ENCODE measurements at regions not wholly inside any gene's neighbourhood (a gene's known extent, or its start where the extent isn't known, plus 50 kb on each side); places are given as distances from the start of the nearest gene placed in this dataset.

- no peak overlapping the region for H3K4me3 ChIP-seq (ENCODE audit: extremely low read depth, insufficient read depth, low read length, poor library complexity, severe bottlenecking)
- no peaks in the 10 kb centered on the region for H3K9me3 ChIP-seq (ENCODE audit: control insufficient read depth, low read length)
- no peak overlapping the region for H3K27ac ChIP-seq (ENCODE audit: low read depth, low read length, severe bottlenecking)
- H3K4me1 ChIP-seq (ENCODE audit: control insufficient read depth, insufficient read depth, low read length, poor library complexity, severe bottlenecking), result no peaks in the 10 kb centered on the region
- WGBS, 2 experiments (ENCODE audit: insufficient coverage in 2 of 2), result 79 to 86% methylated on average over 2 of the region's 2 CpGs
- no peaks in the 10 kb centered on the region for H3K36me3 ChIP-seq (ENCODE audit: control insufficient read depth, insufficient read depth, low read length)
Measured at GRCh38 chr6:15974817-15975216, 154.1 kb upstream of the MYLIP start.

- no peaks in the 10 kb centered on the region for H3K9me3 ChIP-seq (ENCODE audit: control insufficient read depth, low read length)
- no peak overlapping the region for H3K27ac ChIP-seq (ENCODE audit: low read depth, low read length, severe bottlenecking)
- H3K4me3 ChIP-seq (ENCODE audit: extremely low read depth, insufficient read depth, low read length, poor library complexity, severe bottlenecking), result no peak overlapping the region
- 58 to 68% methylated on average over 2 to 3 of the region's 3 CpGs for WGBS, 2 experiments (ENCODE audit: insufficient coverage in 2 of 2)
- no peaks in the 10 kb centered on the region for H3K36me3 ChIP-seq (ENCODE audit: control insufficient read depth, insufficient read depth, low read length)
- no peaks in the 10 kb centered on the region for H3K4me1 ChIP-seq (ENCODE audit: control insufficient read depth, insufficient read depth, low read length, poor library complexity, severe bottlenecking)
Measured at GRCh38 chr6:15970517-15970916, 158.4 kb upstream of the MYLIP start.

DNA sequence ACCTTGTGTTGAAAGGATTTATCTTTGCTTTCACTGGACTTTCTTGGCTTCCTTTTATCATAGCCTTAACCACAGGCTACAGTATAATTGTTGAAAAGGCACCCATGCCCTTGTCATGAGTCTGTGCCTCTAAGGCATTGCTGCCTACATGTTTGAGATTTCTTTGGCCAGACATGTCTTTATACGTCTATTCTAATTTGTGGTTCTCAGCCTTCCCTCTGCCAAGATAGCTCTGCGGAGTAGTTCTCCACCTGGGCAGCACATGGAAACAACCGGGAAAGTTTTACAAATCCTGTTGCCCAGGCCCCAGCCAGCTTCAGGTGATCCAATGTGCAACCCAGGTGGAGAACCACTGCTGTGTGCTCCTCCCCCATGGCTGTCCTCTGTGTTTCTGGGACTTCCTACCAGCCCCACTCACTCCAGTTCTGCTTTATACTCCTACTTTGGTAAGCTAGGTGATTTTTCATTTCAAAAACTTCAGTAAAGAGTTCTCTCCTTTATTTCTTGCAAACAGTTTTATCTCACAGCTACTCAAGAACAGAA is 159.6 kb upstream of the MYLIP start:
- no peak overlapping the region for H3K27ac ChIP-seq (ENCODE audit: low read depth, low read length, severe bottlenecking)
- H3K4me1 ChIP-seq (ENCODE audit: control insufficient read depth, insufficient read depth, low read length, poor library complexity, severe bottlenecking), result no peaks in the 10 kb centered on the region
- H3K4me3 ChIP-seq (ENCODE audit: extremely low read depth, insufficient read depth, low read length, poor library complexity, severe bottlenecking), result no peak overlapping the region
- whole genome bisulfite sequencing, 2 experiments (ENCODE audit: insufficient coverage in 2 of 2), result 93 to 94% methylated on average over 3 of the region's 3 CpGs
- no peaks in the 10 kb centered on the region for H3K36me3 ChIP-seq (ENCODE audit: control insufficient read depth, insufficient read depth, low read length)
- H3K9me3 ChIP-seq (ENCODE audit: control insufficient read depth, low read length), result no peaks in the 10 kb centered on the region

- H3K9me3 ChIP-seq (ENCODE audit: control insufficient read depth, low read length), result no peaks in the 10 kb centered on the region
- 100% methylated on average over 1 to 2 of the region's 3 CpGs for WGBS, 2 experiments (ENCODE audit: insufficient coverage in 2 of 2)
- H3K27ac ChIP-seq (ENCODE audit: low read depth, low read length, severe bottlenecking), result no peak overlapping the region
- H3K4me1 ChIP-seq (ENCODE audit: control insufficient read depth, insufficient read depth, low read length, poor library complexity, severe bottlenecking), result no peaks in the 10 kb centered on the region
- no peak overlapping the region for H3K4me3 ChIP-seq (ENCODE audit: extremely low read depth, insufficient read depth, low read length, poor library complexity, severe bottlenecking)
- no peaks in the 10 kb centered on the region for H3K36me3 ChIP-seq (ENCODE audit: control insufficient read depth, insufficient read depth, low read length)
Measured at GRCh38 chr6:15968519-15968918, 160.4 kb upstream of the MYLIP start.

GRCh38 chr6:15966000-15966520 is 162.8 kb upstream of the MYLIP start:
- no peak overlapping the region for H3K27ac ChIP-seq (ENCODE audit: low read depth, low read length, severe bottlenecking)
- no peaks in the 10 kb centered on the region for H3K9me3 ChIP-seq (ENCODE audit: control insufficient read depth, low read length)
- H3K4me1 ChIP-seq (ENCODE audit: control insufficient read depth, insufficient read depth, low read length, poor library complexity, severe bottlenecking), result peaks cover 11% of the 10 kb centered on the region
- no peaks in the 10 kb centered on the region for H3K36me3 ChIP-seq (ENCODE audit: control insufficient read depth, insufficient read depth, low read length)
- no peak overlapping the region for H3K4me3 ChIP-seq (ENCODE audit: extremely low read depth, insufficient read depth, low read length, poor library complexity, severe bottlenecking)
- 100% methylated on average over 3 of the region's 5 CpGs; no CpG with 5 or more reads in 1 of the 2 experiments for WGBS, 2 experiments (ENCODE audit: insufficient coverage in 2 of 2)

GRCh38 chr6:15962449-15962764 is 166.5 kb upstream of the MYLIP start:
- Histone ChIP-seq H3K36me3 (ENCODE audit: control insufficient read depth, insufficient read depth, low read length) (no peaks in the 10 kb centered on the region), H3K9me3 (ENCODE audit: control insufficient read depth, low read length) (no peaks in the 10 kb centered on the region), H3K4me3 (ENCODE audit: extremely low read depth, insufficient read depth, low read length, poor library complexity, severe bottlenecking) (no peak overlapping the region), H3K27ac (ENCODE audit: low read depth, low read length, severe bottlenecking) (peak overlapping the region; percentile 76), H3K4me1 (ENCODE audit: control insufficient read depth, insufficient read depth, low read length, poor library complexity, severe bottlenecking) (peaks cover 11% of the 10 kb centered on the region)
- 43 to 60% methylated on average over 1 of the region's 2 CpGs for WGBS, 2 experiments (ENCODE audit: insufficient coverage in 2 of 2)

DNA sequence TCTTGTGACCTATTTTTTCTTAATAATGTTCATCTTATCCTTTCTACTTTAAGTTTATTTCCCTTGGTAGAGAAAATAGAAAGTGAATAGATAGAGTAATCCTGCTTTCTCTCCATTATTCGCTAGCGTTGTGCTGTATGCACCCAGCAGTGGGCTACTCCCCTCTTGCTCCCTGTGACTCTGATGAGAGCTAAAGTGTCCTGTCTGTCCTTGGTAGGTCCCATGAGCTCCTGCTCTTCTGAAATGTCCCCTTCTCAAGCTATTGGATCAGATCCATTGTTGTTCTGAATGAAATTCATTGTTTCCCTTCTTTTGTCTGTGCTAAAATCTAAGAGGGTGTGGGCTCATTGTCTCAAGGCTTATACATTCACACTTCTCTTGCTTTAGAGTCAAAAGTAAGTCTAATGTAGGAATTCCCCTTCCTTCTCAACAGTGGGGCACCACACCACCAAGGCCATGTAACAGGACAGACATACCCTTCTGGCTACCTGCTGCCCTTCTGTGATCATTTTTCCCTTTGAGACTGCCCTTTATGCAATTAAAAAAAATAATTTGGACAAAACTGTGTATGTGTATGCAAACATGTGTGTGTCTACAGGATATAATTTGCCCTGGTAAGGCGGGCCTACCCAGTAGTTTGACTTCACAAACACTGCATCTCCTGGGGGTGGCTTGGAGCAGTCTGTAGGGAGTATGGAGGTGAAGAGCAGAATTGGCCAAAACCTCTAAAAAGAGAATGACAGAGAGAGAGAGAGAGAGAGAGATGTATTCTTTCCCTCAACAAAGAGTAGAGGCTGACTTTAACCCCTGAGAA is 167.0 kb upstream of the MYLIP start:
- Histone ChIP-seq H3K4me1 (ENCODE audit: control insufficient read depth, insufficient read depth, low read length, poor library complexity, severe bottlenecking) (peaks cover 11% of the 10 kb centered on the region), H3K4me3 (ENCODE audit: extremely low read depth, insufficient read depth, low read length, poor library complexity, severe bottlenecking) (no peak overlapping the region), H3K27ac (ENCODE audit: low read depth, low read length, severe bottlenecking) (peak overlapping the region; percentile 76), H3K9me3 (ENCODE audit: control insufficient read depth, low read length) (no peaks in the 10 kb centered on the region), H3K36me3 (ENCODE audit: control insufficient read depth, insufficient read depth, low read length) (no peaks in the 10 kb centered on the region)
- 90 to 93% methylated on average over 2 to 3 of the region's 3 CpGs for WGBS, 2 experiments (ENCODE audit: insufficient coverage in 2 of 2)

GRCh38 chr6:15960740-15961634 is 167.9 kb upstream of the MYLIP start:
- 57 to 73% methylated on average over 4 to 5 of the region's 7 CpGs for WGBS, 2 experiments (ENCODE audit: insufficient coverage in 2 of 2)
- Histone ChIP-seq H3K36me3 (ENCODE audit: control insufficient read depth, insufficient read depth, low read length) (no peaks in the 10 kb centered on the region), H3K9me3 (ENCODE audit: control insufficient read depth, low read length) (no peaks in the 10 kb centered on the region), H3K4me1 (ENCODE audit: control insufficient read depth, insufficient read depth, low read length, poor library complexity, severe bottlenecking) (peaks cover 11% of the 10 kb centered on the region), H3K27ac (ENCODE audit: low read depth, low read length, severe bottlenecking) (no peak overlapping the region), H3K4me3 (ENCODE audit: extremely low read depth, insufficient read depth, low read length, poor library complexity, severe bottlenecking) (no peak overlapping the region)

GRCh38 chr6:15957655-15958169 is 171.2 kb upstream of the MYLIP start:
- H3K27ac ChIP-seq (ENCODE audit: low read depth, low read length, severe bottlenecking), result no peak overlapping the region
- no CpG with 5 or more reads among the region's 2 CpGs for WGBS, 2 experiments (ENCODE audit: insufficient coverage in 2 of 2)

GRCh38 chr6:15956205-15957106 is 172.4 kb upstream of the MYLIP start:
- H3K4me3 ChIP-seq (ENCODE audit: extremely low read depth, insufficient read depth, low read length, poor library complexity, severe bottlenecking), result no peak overlapping the region
- WGBS, 2 experiments (ENCODE audit: insufficient coverage in 2 of 2), result 90 to 96% methylated on average over 11 to 13 of the region's 14 CpGs

More at GRCh38 chr6:15957655-15958169, 171.2 kb upstream of the MYLIP start:
- no peaks in the 10 kb centered on the region for H3K9me3 ChIP-seq (ENCODE audit: control insufficient read depth, low read length)
- no peaks in the 10 kb centered on the region for H3K36me3 ChIP-seq (ENCODE audit: control insufficient read depth, insufficient read depth, low read length)
- H3K4me1 ChIP-seq (ENCODE audit: control insufficient read depth, insufficient read depth, low read length, poor library complexity, severe bottlenecking), result peaks cover 21% of the 10 kb centered on the region
- no peak overlapping the region for H3K4me3 ChIP-seq (ENCODE audit: extremely low read depth, insufficient read depth, low read length, poor library complexity, severe bottlenecking)

More at GRCh38 chr6:15956205-15957106, 172.4 kb upstream of the MYLIP start:
- H3K36me3 ChIP-seq (ENCODE audit: control insufficient read depth, insufficient read depth, low read length), result no peaks in the 10 kb centered on the region
- peaks cover 20% of the 10 kb centered on the region for H3K4me1 ChIP-seq (ENCODE audit: control insufficient read depth, insufficient read depth, low read length, poor library complexity, severe bottlenecking)
- H3K27ac ChIP-seq (ENCODE audit: low read depth, low read length, severe bottlenecking), result no peak overlapping the region
- no peaks in the 10 kb centered on the region for H3K9me3 ChIP-seq (ENCODE audit: control insufficient read depth, low read length)

Measured in mesodermal cell (in vitro differentiated cells).